GM12878 (cell line): ENCODE measurements at regions not wholly inside any gene's neighbourhood (a gene's known extent, or its start where the extent isn't known, plus 50 kb on each side); places are given as distances from the start of the nearest gene placed in this dataset.
"Not testable (repeated sequence)": the region's sequence is repeated elsewhere in the genome, so short reads cannot be mapped to it uniquely, and the experiment has no call there.

Source experiments
- ATAC-seq: fragments of 200-7000 bp; cut with Tn5 transposase; 3 replicates; pipeline ENCODE4 v1.9.1; 2020; ENCODE audit warnings: mild to moderate bottlenecking, moderate library complexity
- BruUV-seq: library from RNA; stranded (reverse); fragments of 400-500 nt; replicated peaks from 2 replicates; lab custom pipeline; 2021; lab: Mats Ljungman, UMichigan
- CTCF ChIA-PET: fragments of 300-600 bp; sonication (Branson Sonifier 250); formaldehyde crosslinking; extraction: SDS; loops from one replicate; lab custom pipeline; 2021; ENCODE audit warnings: inconsistent platforms; lab: Yijun Ruan, JAX
- POLR2A ChIA-PET: fragments of 350-600 bp; formaldehyde crosslinking; extraction: SDS; loops from one replicate; lab custom pipeline; 2021; ENCODE audit warnings: inconsistent platforms; lab: Charles Lee
- RAD21 ChIA-PET: fragments of 300-600 bp; sonication (Branson Sonifier 250); formaldehyde crosslinking; loops from one replicate; lab custom pipeline; 2023; ENCODE audit warnings: antibody characterized with exemption; ENCODE audit not compliant: unreplicated experiment; lab: Charles Lee
- SMC1A ChIA-PET: fragments of 300-600 bp; sonication (Branson Sonifier 250); formaldehyde crosslinking; loops from one replicate; lab custom pipeline; 2023; ENCODE audit not compliant: unreplicated experiment, uncharacterized antibody; lab: Charles Lee
- DNase-seq: peaks from one replicate; pipeline ENCODE4 v3.0.0-alpha.2; 2011; ENCODE audit warnings: low read depth, low spot score
- FAIRE-seq: peaks from 3 replicates; lab custom pipeline; 2011; peaks lifted over from hg19 to GRCh38; lab: Jason Lieb, UNC
- H2AFZ ChIP-seq: 2 replicates; pipeline ENCODE4 v1.6.0; 2011; ENCODE audit warnings: low read depth, low read length, control low read depth; ENCODE audit not compliant: control insufficient read depth
- H3K27ac ChIP-seq: 2 replicates; pipeline ENCODE4 v1.5.1; 2011; ENCODE audit warnings: control low read depth; ENCODE audit not compliant: control insufficient read depth, insufficient read depth
- H3K27me3 ChIP-seq, 2 experiments: replicated peaks in 1 of 2; 2 replicates each; pipeline versions ENCODE4 v1.6.0 to v1.6.1; 2011; ENCODE audit warnings: low read length in 1 of 2; ENCODE audit not compliant: control insufficient read depth in 2 of 2, insufficient read depth in 2 of 2
- H3K36me3 ChIP-seq, 2 experiments: 2 replicates each; pipeline ENCODE4 v1.5.1; 2011; ENCODE audit warnings: low read length in 1 of 2; ENCODE audit not compliant: control insufficient read depth in 2 of 2, insufficient read depth in 2 of 2
- H3K4me1 ChIP-seq: 2 replicates; pipeline ENCODE4 v1.6.1; 2011; ENCODE audit warnings: mild to moderate bottlenecking, low read length, moderate library complexity, mixed read lengths; ENCODE audit not compliant: control insufficient read depth, insufficient read depth
- H3K4me2 ChIP-seq: 2 replicates; pipeline ENCODE4 v1.6.0; 2011; ENCODE audit warnings: control low read depth; ENCODE audit not compliant: control insufficient read depth, insufficient read depth
- H3K4me3 ChIP-seq: fragments of 200-600 bp; sonication (generic); 2 replicates; pipeline ENCODE4 v1.5.1; 2016
- H3K79me2 ChIP-seq: 2 replicates; pipeline ENCODE4 v1.6.0; 2011; ENCODE audit warnings: low read length; ENCODE audit not compliant: control insufficient read depth, insufficient read depth
- H3K9ac ChIP-seq: 2 replicates; pipeline ENCODE4 v1.8.0; 2011; ENCODE audit warnings: low read length, control low read depth, mixed read lengths; ENCODE audit not compliant: control insufficient read depth, insufficient read depth
- H3K9me3 ChIP-seq: replicated peaks from 3 replicates; pipeline ENCODE4 v1.5.1; 2011; ENCODE audit warnings: mild to moderate bottlenecking, low read length; ENCODE audit not compliant: control insufficient read depth, insufficient read depth
- H4K20me1 ChIP-seq: 2 replicates; pipeline ENCODE4 v1.6.0; 2011; ENCODE audit not compliant: control insufficient read depth, insufficient read depth
- CHD2 ChIP-seq: IDR thresholded peaks from 2 replicates; pipeline ENCODE4 v1.6.1; 2011; ENCODE audit warnings: low read depth, low read length, improper control_type of control experiment, borderline replicate concordance
- DPF2 ChIP-seq: fragments of 450-650 bp; IDR thresholded peaks from 2 replicates; pipeline ENCODE4 v1.6.1; 2017; ENCODE audit warnings: mild to moderate bottlenecking
- RCOR1 ChIP-seq: conservative IDR thresholded peaks from 2 replicates; pipeline ENCODE4 v1.6.1; 2012; ENCODE audit warnings: low read depth, low read length, improper control_type of control experiment
- RUNX3 ChIP-seq: IDR thresholded peaks from 2 replicates; pipeline ENCODE4 v1.6.1; 2012; ENCODE audit warnings: low read length, inconsistent platforms
- STAT1 ChIP-seq: fragments of 450-650 bp; conservative IDR thresholded peaks from 2 replicates; pipeline ENCODE4 v1.6.1; 2014; ENCODE audit warnings: antibody characterized with exemption, mild to moderate bottlenecking
- ZNF274 ChIP-seq: IDR thresholded peaks from one replicate; pipeline ENCODE4 v1.8.0; 2011; ENCODE audit not compliant: insufficient read length, insufficient read depth
- WGBS: methylation state at CpG from one replicate; pipeline ENCODE4 v1.1.6; 2016; ENCODE audit warnings: low lambda C conversion rate; ENCODE audit not compliant: insufficient replicate concordance, insufficient coverage; ENCODE audit errors: missing lambda C conversion rate; 5-methylcytosine and 5-hydroxymethylcytosine counted together
- in situ Hi-C: fragments of 300-500 bp; cut with MboI; formaldehyde crosslinking; loops from 9 replicates; pipeline ENCODE4 v1.14.3; 2018; ENCODE audit warnings: mixed read lengths
- intact Hi-C: fragments of 100-400 bp; cut with micrococcal nuclease; formaldehyde crosslinking; loops from one replicate; pipeline ENCODE4 v1.14.2; 2022; ENCODE audit not compliant: unreplicated experiment
- TF ChIP-seq, protein P1 (sequence below): IDR thresholded peaks from 2 replicates; pipeline ENCODE4 v1.6.1; 2011; ENCODE audit warnings: borderline replicate concordance, low read depth, mild to moderate bottlenecking, moderate library complexity, mixed read lengths, low read length; ENCODE audit not compliant: insufficient read depth; ENCODE audit errors: extremely low read length
- TF ChIP-seq, protein P2 (sequence below): fragments of 450-650 bp; IDR thresholded peaks from 2 replicates; pipeline ENCODE4 v1.6.1; 2014; ENCODE audit warnings: mild to moderate bottlenecking

DNA sequence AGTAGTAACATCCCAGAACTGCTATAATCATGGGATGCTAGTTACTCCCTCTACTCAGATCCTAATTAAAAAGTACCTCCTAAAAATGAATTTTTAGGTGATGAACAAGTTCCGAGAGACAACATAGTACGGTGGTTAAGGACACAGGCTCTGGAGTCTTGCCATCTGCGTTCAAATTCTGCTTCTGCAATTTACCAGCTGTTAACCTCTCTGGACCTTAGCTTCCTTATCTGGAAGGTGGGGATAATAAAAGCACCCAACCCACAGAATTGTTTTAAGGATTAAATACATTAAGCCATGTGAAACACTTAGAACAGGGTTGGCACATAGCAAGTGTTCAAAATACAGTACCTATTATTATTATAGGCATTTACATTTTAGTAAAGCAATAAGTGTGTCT, 77.5 kb upstream of the XPA start (continued):
- TF ChIP-seq, protein P1, sequence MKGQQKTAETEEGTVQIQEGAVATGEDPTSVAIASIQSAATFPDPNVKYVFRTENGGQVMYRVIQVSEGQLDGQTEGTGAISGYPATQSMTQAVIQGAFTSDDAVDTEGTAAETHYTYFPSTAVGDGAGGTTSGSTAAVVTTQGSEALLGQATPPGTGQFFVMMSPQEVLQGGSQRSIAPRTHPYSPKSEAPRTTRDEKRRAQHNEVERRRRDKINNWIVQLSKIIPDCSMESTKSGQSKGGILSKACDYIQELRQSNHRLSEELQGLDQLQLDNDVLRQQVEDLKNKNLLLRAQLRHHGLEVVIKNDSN, result no peak
- TF ChIP-seq RCOR1 (no peak), DPF2 (no peak)
- TF ChIP-seq, all 136 proteins: peak for 0

DNA sequence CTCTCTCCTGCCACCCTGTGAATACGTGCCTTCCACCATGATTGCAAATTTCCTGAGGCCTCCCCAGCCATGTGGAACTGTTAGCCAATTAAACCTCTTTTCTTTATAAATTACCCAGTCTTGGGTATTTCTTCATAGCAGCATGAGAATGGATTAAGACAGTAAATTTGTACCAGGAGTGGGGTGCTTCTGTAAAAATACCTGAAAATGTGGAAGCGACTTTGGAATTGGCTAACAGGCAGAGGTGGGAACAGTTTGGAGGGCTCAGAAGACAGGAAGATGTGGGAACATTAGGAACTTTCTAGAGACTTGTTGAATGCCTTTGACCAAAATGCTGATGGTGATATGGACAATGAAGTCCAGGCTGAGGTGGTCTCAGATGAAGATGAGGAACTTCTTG, 74.3 kb upstream of the FOXE1 start:
- DNase-seq, ATAC-seq, H3K4me2 ChIP-seq, SMC1A ChIA-PET, H3K79me2 ChIP-seq, RAD21 ChIA-PET, intact Hi-C loops, H3K36me3 ChIP-seq, FAIRE-seq, H3K27me3 ChIP-seq, H3K9ac ChIP-seq, CTCF ChIA-PET, BruUV-seq, H3K27ac ChIP-seq, H3K4me3 ChIP-seq, POLR2A ChIA-PET, H3K9me3 ChIP-seq, H4K20me1 ChIP-seq, H2AFZ ChIP-seq, in situ Hi-C loops, H3K4me1 ChIP-seq: not testable (repeated sequence)
- 26% methylated on average over 2 of the region's 2 CpGs for WGBS

DNA sequence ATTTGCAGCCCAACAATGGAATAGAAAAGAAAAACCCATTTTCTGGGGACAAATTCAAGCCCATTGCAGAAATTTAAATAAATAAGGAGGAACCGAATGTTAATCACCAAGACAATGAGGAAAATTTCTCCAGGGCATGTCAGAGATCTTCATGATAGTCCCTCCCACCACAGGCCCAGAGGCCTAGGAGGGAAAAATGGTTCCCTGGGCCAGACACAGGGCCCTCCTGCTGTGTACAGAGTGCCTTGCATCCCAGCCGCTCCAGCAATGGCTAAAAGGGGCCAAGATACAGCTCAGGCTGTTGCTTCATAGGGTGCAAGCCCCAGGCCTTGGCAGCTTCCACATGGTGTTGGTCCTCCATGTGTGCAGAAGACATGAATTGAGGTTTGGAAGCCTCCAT, 73.4 kb upstream of the FOXE1 start:
- RAD21 ChIA-PET, result no interaction called here
- no peak overlapping the region for H3K9ac ChIP-seq
- TF ChIP-seq RUNX3, result no peak
- TF ChIP-seq STAT1, result no peak
- no peak for TF ChIP-seq ZNF274
- TF ChIP-seq, protein P2, sequence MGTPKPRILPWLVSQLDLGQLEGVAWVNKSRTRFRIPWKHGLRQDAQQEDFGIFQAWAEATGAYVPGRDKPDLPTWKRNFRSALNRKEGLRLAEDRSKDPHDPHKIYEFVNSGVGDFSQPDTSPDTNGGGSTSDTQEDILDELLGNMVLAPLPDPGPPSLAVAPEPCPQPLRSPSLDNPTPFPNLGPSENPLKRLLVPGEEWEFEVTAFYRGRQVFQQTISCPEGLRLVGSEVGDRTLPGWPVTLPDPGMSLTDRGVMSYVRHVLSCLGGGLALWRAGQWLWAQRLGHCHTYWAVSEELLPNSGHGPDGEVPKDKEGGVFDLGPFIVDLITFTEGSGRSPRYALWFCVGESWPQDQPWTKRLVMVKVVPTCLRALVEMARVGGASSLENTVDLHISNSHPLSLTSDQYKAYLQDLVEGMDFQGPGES, result no peak
- no peak for TF ChIP-seq CHD2
- TF ChIP-seq, all 136 proteins: peak for 0
- Histone ChIP-seq H3K4me1 (no peaks in the 10 kb centered on the region), H2AFZ (no peak overlapping the region), H3K36me3 (no peaks in the 10 kb centered on the region), H4K20me1 (no peaks in the 10 kb centered on the region), H3K9me3 (peaks cover 3% of the 10 kb centered on the region; the same call in 1 of the 3 replicates), H3K79me2 (no peaks in the 10 kb centered on the region), H3K27ac (no peak overlapping the region), H3K4me2 (no peak overlapping the region), H3K4me3 (no peak overlapping the region), H3K27me3 (peaks cover 0 to 2% of the 10 kb centered on the region in 2 experiments; a peak in 2 of 4 replicates)
- intact Hi-C loops (no loop called here), in situ Hi-C loops (no loop called here)
- FAIRE-seq (no peak), ATAC-seq (no peak), DNase-seq (no peak)
- POLR2A ChIA-PET, result no interaction called here
- SMC1A ChIA-PET, result no interaction called here
- CTCF ChIA-PET, result no interaction called here
- no TSS peak for BruUV-seq
- 45% methylated on average over 2 of the region's 2 CpGs for WGBS
